Coronary artery (tissue), 2 donors: ENCODE measurements at regions not wholly inside any gene's neighbourhood (a gene's known extent, or its start where the extent isn't known, plus 50 kb on each side); places are given as distances from the start of the nearest gene placed in this dataset.

Experiments used
- DNase-seq: peaks from one replicate; pipeline ENCODE4 v3.0.0-alpha.2; 2017; ENCODE audit warnings: low spot score
- H3K27ac ChIP-seq, 2 donors: fragments of 200-600 bp; sonication (generic); one replicate each; pipeline ENCODE4 v1.5.1; 2016 to 2019
- H3K4me3 ChIP-seq: fragments of 200-600 bp; sonication (generic); 2 replicates; pipeline ENCODE4 v1.5.1; 2016; ENCODE audit warnings: mild to moderate bottlenecking, moderate library complexity
- TF ChIP-seq, protein P1 (sequence below): fragments of 200-600 bp; sonication (generic); IDR thresholded peaks from one replicate; pipeline ENCODE4 v1.5.1; 2019; ENCODE audit warnings: antibody characterized with exemption

DNA sequence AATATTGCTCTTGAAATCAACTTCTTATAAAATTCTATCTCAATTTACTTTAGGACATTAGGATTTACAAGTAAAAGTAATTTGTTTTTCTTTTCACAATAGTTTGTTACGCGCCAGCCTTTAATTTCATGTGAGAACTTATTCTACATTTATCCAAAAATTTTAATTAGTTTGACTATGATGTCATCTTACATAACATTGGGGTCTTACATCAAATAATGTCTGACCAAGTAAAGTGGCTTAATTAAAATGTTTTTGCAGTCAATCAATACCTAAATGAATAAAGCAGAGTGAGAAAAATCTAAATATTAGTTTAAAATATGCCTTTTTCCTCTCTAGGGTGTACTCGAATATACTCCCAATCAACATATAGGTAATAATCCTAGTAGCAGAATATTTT lies 666.2 kb upstream of the FBXO33 start:
- Histone ChIP-seq H3K4me3 (no peak overlapping the region), H3K27ac (no peak overlapping the region)
- DNase-seq, result no peak
- TF ChIP-seq, protein P1, sequence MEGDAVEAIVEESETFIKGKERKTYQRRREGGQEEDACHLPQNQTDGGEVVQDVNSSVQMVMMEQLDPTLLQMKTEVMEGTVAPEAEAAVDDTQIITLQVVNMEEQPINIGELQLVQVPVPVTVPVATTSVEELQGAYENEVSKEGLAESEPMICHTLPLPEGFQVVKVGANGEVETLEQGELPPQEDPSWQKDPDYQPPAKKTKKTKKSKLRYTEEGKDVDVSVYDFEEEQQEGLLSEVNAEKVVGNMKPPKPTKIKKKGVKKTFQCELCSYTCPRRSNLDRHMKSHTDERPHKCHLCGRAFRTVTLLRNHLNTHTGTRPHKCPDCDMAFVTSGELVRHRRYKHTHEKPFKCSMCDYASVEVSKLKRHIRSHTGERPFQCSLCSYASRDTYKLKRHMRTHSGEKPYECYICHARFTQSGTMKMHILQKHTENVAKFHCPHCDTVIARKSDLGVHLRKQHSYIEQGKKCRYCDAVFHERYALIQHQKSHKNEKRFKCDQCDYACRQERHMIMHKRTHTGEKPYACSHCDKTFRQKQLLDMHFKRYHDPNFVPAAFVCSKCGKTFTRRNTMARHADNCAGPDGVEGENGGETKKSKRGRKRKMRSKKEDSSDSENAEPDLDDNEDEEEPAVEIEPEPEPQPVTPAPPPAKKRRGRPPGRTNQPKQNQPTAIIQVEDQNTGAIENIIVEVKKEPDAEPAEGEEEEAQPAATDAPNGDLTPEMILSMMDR, result no peak

DNA sequence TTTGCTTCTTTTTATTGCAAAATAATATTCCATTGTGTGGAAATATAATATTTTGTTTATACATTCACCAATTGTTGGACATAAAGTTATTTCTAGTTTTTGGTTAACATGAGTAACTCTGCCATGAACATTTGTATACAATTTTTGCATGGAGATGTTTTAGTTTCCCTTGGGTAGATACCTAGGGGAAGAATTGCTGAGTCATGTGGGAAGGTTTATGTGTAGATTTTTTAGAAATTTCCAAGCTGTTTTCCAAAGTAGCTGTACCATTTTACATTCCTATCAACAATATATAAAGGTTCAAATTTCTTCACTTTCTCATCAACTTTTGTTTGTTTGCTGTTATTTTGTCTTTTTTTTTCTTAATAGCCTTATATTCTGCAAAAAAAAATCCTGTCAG lies 664.7 kb upstream of the FBXO33 start:
- H3K4me3 ChIP-seq, result no peak overlapping the region
- TF ChIP-seq, protein P1, result no peak
- no peak for DNase-seq
- H3K27ac ChIP-seq, result no peak overlapping the region

DNA sequence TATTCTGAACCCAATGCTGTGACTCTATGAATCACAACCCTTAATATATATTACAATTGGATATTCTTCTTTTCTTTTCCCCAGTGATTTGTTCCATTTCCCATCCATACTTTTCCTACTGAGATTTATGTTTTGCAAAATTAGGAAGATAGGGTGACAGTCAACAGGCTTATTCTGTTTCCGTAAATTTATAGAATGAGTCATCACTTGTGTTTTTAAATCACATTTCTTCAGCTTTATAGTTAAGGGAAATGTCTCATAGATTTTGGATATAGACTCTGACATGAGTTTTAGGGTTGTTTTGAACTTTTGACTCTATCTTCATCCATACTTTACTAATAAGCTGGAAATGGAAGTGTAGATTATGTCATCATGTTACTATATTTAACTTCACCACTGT lies 661.6 kb upstream of the FBXO33 start:
- Histone ChIP-seq H3K27ac (no peak overlapping the region), H3K4me3 (no peak overlapping the region)
- TF ChIP-seq, protein P1, result no peak
- no peak for DNase-seq

DNA sequence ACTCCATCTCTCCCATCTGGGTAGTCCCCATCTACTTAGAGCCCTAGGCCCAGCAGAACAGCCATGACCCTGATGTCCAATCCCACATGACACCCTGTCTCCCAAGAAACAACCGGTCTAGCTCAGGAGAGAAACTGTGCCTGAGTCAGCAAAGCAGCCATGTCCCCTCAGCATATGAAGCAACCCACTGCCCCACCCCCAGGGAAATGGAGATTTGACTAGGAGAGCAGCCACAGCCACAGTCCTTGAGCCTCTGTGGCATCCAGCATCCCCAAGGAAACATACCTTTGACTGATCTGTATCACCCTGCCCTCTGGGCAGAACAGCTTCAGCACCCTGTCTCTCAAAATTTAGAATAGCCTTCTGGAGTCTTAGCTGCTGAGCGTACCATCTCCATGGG lies 641.9 kb upstream of the FBXO33 start:
- Histone ChIP-seq H3K4me3 (no peak overlapping the region), H3K27ac (no peak overlapping the region)
- DNase-seq, result no peak
- TF ChIP-seq, protein P1, result no peak

DNA sequence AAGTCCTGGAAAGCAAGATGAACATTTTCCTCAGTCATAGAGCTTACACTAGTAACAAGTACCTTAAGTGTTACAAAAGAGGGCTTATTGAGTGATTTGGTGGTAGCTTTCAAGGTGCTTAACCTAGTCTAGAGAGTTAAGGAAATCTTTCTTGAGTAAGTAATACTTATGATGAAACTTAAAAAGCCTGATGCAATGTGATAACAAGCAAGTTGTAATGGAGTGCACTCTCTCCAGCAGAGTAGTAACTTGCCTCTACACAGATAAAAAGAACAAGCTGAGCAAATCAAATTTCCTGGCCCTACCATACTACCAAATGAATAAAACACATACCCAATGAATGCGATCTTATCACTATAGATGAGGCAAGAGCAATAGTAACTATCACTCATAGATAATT lies 639.9 kb upstream of the FBXO33 start:
- TF ChIP-seq, protein P1, result no peak
- no peak overlapping the region for H3K27ac ChIP-seq

DNA sequence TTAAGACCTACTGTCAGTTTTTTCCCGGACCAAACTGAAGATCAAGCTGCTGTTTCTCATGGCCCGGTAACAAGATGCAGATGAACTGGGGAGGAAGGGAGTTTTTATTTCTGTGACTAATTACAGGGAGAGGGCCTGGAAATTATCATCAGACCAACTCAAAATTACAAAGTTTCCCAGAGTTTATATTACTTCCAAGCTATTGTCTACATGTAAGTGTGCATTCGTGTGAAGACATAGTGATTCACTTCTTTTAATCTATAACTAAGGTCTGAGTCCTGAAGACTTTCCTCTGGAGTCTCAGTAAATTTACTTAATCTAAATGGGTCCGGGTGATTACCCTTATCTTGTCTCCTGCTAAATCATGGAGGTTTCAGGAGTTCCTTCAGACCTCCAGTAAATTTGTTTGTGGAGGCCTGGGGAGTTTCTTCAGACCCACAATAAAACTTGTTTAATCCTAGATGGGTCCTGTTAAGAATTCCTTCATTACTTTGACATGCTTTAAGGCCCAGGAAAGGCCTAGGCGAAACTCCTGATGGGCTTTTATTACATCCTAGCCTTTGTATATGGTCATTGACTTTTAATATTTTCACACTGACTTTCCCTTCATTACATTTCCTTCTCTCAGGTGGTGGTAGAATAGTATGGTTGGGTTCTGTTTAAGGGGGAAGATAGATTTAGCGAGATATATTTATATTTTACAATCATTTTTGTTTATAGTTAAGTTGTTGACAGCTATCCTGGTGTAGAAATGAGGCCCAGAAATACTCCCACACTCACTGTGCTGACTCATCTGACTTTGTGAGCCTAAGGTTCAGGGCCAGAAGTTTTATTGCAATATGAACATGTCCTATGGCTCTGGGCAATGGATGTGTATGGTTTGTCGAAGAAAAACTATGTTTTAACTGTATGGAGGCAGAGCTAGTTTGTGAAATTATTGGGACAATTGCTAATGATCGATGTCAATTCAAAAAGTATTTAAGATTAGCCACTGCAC lies 627.0 kb upstream of the FBXO33 start:
- Histone ChIP-seq H3K4me3 (no peak overlapping the region), H3K27ac (no peak overlapping the region)
- TF ChIP-seq, protein P1, result no peak
- DNase-seq, result no peak

More for the DNA sequence above, 639.9 kb upstream of the FBXO33 start:
- H3K4me3 ChIP-seq, result no peak overlapping the region
- DNase-seq, result no peak

DNA sequence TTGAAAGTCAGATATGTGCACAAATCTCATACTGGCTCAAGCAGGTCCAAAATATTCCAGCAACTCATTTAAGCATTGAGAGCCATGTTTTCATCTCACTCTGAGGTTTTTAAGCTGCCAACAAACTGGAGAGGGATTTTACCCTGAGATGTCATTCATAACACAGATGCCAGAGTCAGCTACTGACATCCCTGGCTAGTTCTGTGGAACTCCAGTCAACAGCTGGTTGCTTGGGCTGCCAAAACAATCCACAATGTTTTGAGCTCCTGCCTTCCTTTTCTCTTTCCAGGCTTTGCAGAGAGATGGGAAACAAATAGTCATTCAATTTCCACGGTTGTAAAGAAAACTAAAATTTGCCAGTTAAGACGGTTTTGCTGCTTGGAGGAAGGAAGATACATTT lies 621.2 kb upstream of the FBXO33 start:
- no peak for DNase-seq
- Histone ChIP-seq H3K27ac (no peak overlapping the region), H3K4me3 (no peak overlapping the region)
- TF ChIP-seq, protein P1, result no peak
